HepG2 (cell line): ENCODE measurements at regions not wholly inside any gene's neighbourhood (a gene's known extent, or its start where the extent isn't known, plus 50 kb on each side); places are given as distances from the start of the nearest gene placed in this dataset.

Experiments used
- CBX5 ChIP-seq: sonication (generic); formaldehyde crosslinking; IDR thresholded peaks from 2 replicates; pipeline ENCODE4 v1.4.0; 2020; ENCODE audit warnings: missing genetic modification reagents, borderline replicate concordance
- EP300 ChIP-seq, 3 experiments: sonication (generic) in 1 of 3; formaldehyde crosslinking in 1 of 3; IDR thresholded peaks; 2 replicates each; pipeline versions ENCODE4 v1.5.1 to v1.6.1; 2011 to 2020; ENCODE audit warnings: low read depth in 2 of 3, low read length in 2 of 3, borderline replicate concordance in 1 of 3, improper control_type of control experiment in 1 of 3, mild to moderate bottlenecking in 1 of 3, missing genetic modification reagents in 1 of 3, moderate library complexity in 1 of 3
- KAT2B ChIP-seq: fragments of 150-350 bp; IDR thresholded peaks from 2 replicates; pipeline ENCODE4 v1.6.1; 2014; ENCODE audit warnings: low read depth, low read length, borderline replicate concordance
- KLF16 ChIP-seq, 2 experiments: sonication (generic) in 1 of 2; formaldehyde crosslinking in 1 of 2; IDR thresholded peaks; 2 replicates each; pipeline versions ENCODE4 v1.6.1 to v1.8.0; 2016 to 2023; ENCODE audit warnings: missing genetic modification reagents in 2 of 2, missing compliant biosample characterization in 1 of 2
- TF ChIP-seq, protein P1 (sequence below): sonication (generic); formaldehyde crosslinking; IDR thresholded peaks from 2 replicates; pipeline ENCODE4 v1.4.0; 2020; ENCODE audit warnings: missing genetic modification reagents
- TF ChIP-seq, protein P2 (sequence below): IDR thresholded peaks from 2 replicates; pipeline ENCODE4 v1.6.1; 2016; ENCODE audit warnings: missing compliant biosample characterization, missing genetic modification reagents, borderline replicate concordance
- TF ChIP-seq, protein P3 (sequence below): IDR thresholded peaks from 2 replicates; pipeline ENCODE4 v1.6.1; 2016
- TF ChIP-seq, protein P4 (sequence below): sonication (generic); formaldehyde crosslinking; IDR thresholded peaks from 2 replicates; pipeline ENCODE4 v1.9.0; 2022; ENCODE audit warnings: low read depth, missing genetic modification reagents
- TF ChIP-seq, protein P5 (sequence below): sonication (generic); IDR thresholded peaks from 2 replicates; pipeline ENCODE4 v1.6.1; 2016; ENCODE audit warnings: low read depth, borderline replicate concordance

DNA sequence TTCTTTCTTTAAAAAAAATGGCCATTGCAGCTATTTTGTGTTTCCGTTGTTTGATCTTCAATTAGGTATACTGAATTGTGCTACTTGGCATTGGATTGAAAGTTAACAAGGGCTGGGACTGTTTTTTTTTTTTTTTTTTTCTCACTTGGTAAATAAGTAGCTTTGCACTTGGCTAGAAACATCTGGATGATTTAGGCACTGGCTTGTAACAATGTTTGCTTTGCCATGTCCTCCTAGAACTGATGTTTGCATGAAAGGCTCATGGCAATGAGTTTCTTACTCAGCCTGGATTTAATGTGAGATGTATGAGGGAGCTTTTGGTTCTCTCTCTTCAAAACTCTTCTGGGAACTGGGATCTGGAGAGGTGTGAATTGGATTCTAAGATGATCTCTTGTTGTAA lies 414.1 kb downstream of the CDH26 start (continued):
- TF ChIP-seq, protein P1, sequence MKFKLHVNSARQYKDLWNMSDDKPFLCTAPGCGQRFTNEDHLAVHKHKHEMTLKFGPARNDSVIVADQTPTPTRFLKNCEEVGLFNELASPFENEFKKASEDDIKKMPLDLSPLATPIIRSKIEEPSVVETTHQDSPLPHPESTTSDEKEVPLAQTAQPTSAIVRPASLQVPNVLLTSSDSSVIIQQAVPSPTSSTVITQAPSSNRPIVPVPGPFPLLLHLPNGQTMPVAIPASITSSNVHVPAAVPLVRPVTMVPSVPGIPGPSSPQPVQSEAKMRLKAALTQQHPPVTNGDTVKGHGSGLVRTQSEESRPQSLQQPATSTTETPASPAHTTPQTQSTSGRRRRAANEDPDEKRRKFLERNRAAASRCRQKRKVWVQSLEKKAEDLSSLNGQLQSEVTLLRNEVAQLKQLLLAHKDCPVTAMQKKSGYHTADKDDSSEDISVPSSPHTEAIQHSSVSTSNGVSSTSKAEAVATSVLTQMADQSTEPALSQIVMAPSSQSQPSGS (CRISPR knock-in tag): no peak
- TF ChIP-seq, protein P2, sequence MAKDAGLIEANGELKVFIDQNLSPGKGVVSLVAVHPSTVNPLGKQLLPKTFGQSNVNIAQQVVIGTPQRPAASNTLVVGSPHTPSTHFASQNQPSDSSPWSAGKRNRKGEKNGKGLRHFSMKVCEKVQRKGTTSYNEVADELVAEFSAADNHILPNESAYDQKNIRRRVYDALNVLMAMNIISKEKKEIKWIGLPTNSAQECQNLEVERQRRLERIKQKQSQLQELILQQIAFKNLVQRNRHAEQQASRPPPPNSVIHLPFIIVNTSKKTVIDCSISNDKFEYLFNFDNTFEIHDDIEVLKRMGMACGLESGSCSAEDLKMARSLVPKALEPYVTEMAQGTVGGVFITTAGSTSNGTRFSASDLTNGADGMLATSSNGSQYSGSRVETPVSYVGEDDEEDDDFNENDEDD (CRISPR knock-in tag): no peak
- TF ChIP-seq EP300 (IDR thresholded peaks at IDR 0.05; ENCODE audit: low read depth in 2 of 2, low read length in 2 of 2) (no peak), EP300 (CRISPR knock-in tag; IDR thresholded peaks at IDR 0.05; ENCODE audit: borderline replicate concordance) (no peak), KAT2B (no peak), CBX5 (no peak), KLF16 (CRISPR knock-in tag; IDR thresholded peaks at IDR 0.05) (no peak)
- TF ChIP-seq, protein P3, sequence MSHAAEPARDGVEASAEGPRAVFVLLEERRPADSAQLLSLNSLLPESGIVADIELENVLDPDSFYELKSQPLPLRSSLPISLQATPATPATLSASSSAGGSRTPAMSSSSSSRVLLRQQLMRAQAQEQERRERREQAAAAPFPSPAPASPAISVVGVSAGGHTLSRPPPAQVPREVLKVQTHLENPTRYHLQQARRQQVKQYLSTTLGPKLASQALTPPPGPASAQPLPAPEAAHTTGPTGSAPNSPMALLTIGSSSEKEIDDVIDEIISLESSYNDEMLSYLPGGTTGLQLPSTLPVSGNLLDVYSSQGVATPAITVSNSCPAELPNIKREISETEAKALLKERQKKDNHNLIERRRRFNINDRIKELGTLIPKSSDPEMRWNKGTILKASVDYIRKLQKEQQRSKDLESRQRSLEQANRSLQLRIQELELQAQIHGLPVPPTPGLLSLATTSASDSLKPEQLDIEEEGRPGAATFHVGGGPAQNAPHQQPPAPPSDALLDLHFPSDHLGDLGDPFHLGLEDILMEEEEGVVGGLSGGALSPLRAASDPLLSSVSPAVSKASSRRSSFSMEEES (CRISPR knock-in tag): no peak
- TF ChIP-seq, protein P4, sequence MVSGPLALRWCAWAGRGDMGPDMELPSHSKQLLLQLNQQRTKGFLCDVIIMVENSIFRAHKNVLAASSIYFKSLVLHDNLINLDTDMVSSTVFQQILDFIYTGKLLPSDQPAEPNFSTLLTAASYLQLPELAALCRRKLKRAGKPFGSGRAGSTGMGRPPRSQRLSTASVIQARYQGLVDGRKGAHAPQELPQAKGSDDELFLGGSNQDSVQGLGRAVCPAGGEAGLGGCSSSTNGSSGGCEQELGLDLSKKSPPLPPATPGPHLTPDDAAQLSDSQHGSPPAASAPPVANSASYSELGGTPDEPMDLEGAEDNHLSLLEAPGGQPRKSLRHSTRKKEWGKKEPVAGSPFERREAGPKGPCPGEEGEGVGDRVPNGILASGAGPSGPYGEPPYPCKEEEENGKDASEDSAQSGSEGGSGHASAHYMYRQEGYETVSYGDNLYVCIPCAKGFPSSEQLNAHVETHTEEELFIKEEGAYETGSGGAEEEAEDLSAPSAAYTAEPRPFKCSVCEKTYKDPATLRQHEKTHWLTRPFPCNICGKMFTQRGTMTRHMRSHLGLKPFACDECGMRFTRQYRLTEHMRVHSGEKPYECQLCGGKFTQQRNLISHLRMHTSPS: no peak
- TF ChIP-seq, protein P5, sequence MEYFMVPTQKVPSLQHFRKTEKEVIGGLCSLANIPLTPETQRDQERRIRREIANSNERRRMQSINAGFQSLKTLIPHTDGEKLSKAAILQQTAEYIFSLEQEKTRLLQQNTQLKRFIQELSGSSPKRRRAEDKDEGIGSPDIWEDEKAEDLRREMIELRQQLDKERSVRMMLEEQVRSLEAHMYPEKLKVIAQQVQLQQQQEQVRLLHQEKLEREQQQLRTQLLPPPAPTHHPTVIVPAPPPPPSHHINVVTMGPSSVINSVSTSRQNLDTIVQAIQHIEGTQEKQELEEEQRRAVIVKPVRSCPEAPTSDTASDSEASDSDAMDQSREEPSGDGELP: no peak
